ACC112 (cell line): ENCODE measurements at regions not wholly inside any gene's neighbourhood (a gene's known extent, or its start where the extent isn't known, plus 50 kb on each side); places are given as distances from the start of the nearest gene placed in this dataset.
"Not testable (repeated sequence)": the region's sequence is repeated elsewhere in the genome, so short reads cannot be mapped to it uniquely, and the experiment has no call there.

Experiments
- H2AFZ ChIP-seq: fragments of 200-600 bp; sonication (generic); one replicate; pipeline ENCODE4 v1.6.0; 2017; ENCODE audit warnings: antibody characterized with exemption, low read length; ENCODE audit not compliant: unreplicated experiment
- H3K27ac ChIP-seq: fragments of 200-600 bp; sonication (generic); 2 replicates; pipeline ENCODE4 v1.5.1; 2014; ENCODE audit warnings: low read depth, mild to moderate bottlenecking, antibody characterized with exemption, low read length, moderate library complexity
- H3K27me3 ChIP-seq: fragments of 200-600 bp; sonication (generic); 2 replicates; pipeline ENCODE4 v1.6.1; 2014; ENCODE audit warnings: mild to moderate bottlenecking, antibody characterized with exemption, low read length, moderate library complexity, mixed read lengths; ENCODE audit not compliant: insufficient read depth
- H3K36me3 ChIP-seq: fragments of 200-600 bp; sonication (generic); 2 replicates; pipeline ENCODE4 v1.6.1; 2016; ENCODE audit warnings: mild to moderate bottlenecking, antibody characterized with exemption, low read length, moderate library complexity, mixed read lengths; ENCODE audit not compliant: insufficient read depth
- H3K4me1 ChIP-seq: fragments of 200-600 bp; sonication (generic); one replicate; pipeline ENCODE4 v1.6.1; 2016; ENCODE audit warnings: low read length, mixed read lengths; ENCODE audit not compliant: insufficient read depth, unreplicated experiment, control insufficient read depth
- H3K4me3 ChIP-seq: fragments of 200-600 bp; sonication (generic); 2 replicates; pipeline ENCODE4 v1.5.1; 2014; ENCODE audit warnings: mild to moderate bottlenecking, low read depth, low read length
- H3K79me2 ChIP-seq: fragments of 200-600 bp; sonication (generic); one replicate; pipeline ENCODE4 v1.6.0; 2016; ENCODE audit warnings: low read length; ENCODE audit not compliant: control insufficient read depth, unreplicated experiment, insufficient read depth

DNA sequence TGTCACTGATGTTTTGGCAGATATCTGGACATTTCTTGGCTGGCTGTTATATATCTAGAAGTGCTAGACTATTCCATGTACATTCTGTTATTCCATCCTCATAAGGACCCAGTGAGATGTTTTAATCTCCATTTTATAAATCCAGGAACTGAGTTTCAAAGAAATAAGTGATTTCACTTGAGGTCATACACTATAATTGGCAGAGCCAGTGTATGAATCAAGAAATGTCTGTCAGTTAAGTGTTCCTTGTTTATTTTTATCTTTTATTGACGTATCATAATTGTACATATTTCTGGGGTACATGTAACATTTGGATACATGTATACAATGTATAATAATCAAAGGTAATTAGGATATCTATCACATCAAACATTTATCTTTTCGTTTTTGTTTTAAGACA, 338.3 kb upstream of the KLF4 start:
- Histone ChIP-seq H3K27ac (no peak overlapping the region), H3K27me3 (no peaks in the 10 kb centered on the region), H3K4me1 (no peaks in the 10 kb centered on the region), H3K79me2 (no peaks in the 10 kb centered on the region), H2AFZ (no peak overlapping the region), H3K4me3 (no peak overlapping the region), H3K36me3 (no peaks in the 10 kb centered on the region)

DNA sequence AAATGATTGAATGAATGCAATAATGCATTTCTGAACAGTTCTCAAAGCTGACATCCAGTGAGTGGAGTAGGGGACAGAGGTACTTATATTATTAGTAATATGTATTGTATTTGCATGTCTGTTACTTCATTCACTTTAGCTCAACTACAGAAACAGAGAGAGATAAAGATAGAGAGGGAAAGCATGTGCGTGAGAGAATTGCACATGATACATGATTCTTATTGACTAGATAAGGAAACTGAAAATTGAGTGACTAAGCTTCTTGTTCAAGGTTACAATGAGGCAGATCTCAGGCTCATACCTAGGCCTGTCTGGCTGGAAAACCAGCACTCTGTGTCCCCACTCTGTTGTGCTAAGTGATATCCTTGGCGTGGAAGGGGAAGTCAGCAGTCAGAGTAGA, 337.7 kb upstream of the KLF4 start:
- H3K4me3 ChIP-seq, result no peak overlapping the region
- H3K36me3 ChIP-seq, result no peaks in the 10 kb centered on the region

DNA sequence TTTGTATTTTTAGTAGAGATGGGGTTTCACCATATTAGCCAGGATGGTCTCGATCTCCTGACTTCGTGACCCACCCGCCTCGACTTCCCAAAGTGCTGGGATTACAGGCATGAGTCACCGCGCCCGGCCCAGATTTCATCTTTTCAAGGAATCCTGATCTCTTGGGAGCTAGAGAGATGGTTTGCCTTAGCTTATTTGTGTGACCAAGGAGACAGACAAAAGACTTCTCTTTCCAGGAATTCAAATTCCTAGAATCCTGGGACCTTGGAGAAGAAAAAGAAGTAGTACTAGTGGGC, 337.1 kb upstream of the KLF4 start:
- H3K36me3 ChIP-seq, H3K4me1 ChIP-seq: not testable (repeated sequence)

More for the DNA sequence above, 337.7 kb upstream of the KLF4 start:
- Histone ChIP-seq H3K27ac (no peak overlapping the region), H3K4me1 (no peaks in the 10 kb centered on the region), H3K27me3 (no peaks in the 10 kb centered on the region), H3K79me2 (no peaks in the 10 kb centered on the region), H2AFZ (no peak overlapping the region)

DNA sequence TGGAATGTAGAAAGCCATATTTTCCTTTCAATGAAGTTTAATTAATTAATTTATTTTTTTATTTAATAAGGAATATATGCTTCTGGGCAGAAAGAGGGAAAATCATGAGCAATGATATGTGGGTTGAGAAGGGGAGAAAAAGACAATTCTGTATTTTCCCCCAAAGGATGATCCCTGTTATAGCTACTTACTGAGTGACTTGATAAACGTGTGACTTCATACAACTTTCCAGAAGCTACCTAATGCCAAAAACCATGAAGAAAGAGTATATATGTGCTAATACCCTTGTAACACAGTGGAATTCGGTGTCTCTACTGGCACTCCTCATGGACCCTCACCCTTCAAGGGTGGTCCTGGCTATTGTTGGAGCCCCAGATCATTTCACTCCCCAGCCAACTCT, 335.0 kb upstream of the KLF4 start:
- H3K36me3 ChIP-seq, result no peaks in the 10 kb centered on the region
- H3K4me1 ChIP-seq, result no peaks in the 10 kb centered on the region
- no peaks in the 10 kb centered on the region for H3K79me2 ChIP-seq
- no peak overlapping the region for H3K27ac ChIP-seq
- no peaks in the 10 kb centered on the region for H3K27me3 ChIP-seq
- H3K4me3 ChIP-seq, result no peak overlapping the region
- H2AFZ ChIP-seq, result no peak overlapping the region

More for the DNA sequence above, 337.1 kb upstream of the KLF4 start:
- not testable (repeated sequence) for H3K79me2 ChIP-seq, H3K27me3 ChIP-seq, H3K4me3 ChIP-seq, H2AFZ ChIP-seq
- peak overlapping the region; percentile 23; the same call in 1 of the 2 replicates for H3K27ac ChIP-seq

- Histone ChIP-seq H3K27ac (no peak overlapping the region), H3K4me1 (no peaks in the 10 kb centered on the region), H2AFZ (no peak overlapping the region), H3K4me3 (no peak overlapping the region), H3K27me3 (no peaks in the 10 kb centered on the region), H3K36me3 (no peaks in the 10 kb centered on the region), H3K79me2 (no peaks in the 10 kb centered on the region)
Observed at GRCh38 chr9:107819772-107820565, 330.4 kb upstream of the KLF4 start.

DNA sequence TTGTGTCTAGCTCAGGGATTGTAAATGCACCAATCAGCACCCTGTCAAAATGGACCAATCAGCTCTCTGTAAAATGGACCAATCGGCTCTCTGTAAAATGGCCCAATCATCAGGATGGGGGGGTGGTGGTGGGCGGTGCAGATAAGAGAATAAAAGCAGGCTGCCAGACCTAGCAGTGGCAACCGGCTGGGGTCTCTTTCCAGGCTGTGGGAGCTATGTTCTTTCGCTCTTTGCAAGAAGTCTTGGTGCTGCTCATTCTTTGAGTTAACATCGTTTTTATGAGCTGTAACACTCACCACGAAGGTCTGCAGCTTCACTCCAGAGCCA, 328.9 kb upstream of the KLF4 start:
- H3K36me3 ChIP-seq, H2AFZ ChIP-seq, H3K79me2 ChIP-seq, H3K4me3 ChIP-seq, H3K4me1 ChIP-seq, H3K27ac ChIP-seq, H3K27me3 ChIP-seq: not testable (repeated sequence)

DNA sequence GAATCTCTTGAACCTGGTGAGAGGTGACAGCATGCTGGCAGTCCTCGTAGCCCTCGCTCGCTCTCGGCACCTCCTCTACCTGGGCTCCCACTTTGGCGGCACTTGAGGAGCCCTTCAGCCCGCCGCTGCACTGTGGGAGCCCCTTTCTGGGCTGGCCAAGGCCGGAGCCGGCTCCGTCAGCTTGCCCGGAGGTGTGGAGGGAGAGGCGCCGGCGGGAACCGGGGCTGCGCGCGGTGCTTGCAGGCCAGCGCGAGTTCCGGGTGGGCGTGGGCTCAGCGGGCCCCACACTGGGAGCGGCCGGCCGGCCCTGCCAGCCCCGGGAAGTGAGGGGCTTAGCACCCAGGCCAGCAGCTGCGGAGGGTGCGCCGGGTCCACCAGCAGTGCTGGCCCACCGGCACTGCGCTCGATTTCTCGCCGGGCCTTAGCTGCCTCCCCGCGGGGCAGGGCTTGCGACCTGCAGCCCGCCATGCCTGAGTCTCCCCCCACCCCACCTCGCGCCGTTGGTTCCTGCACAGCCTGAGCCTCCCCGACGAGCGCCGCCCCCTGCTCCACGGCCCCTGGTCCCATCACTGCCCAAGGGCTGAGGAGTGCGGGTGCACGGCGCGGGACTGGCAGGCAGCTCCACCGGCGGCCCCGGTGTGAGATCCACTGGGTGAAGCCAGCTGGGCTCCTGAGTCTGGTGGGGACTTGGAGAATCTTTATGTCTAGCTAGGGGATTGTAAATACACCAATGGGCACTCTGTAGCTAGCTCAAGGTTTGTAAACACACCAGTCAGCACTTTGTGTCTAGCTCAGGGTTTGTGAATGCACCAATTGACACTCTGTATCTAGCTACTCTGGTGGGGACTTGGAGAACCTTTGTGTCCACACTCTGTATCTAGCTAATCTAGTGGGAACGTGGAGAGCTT, 328.3 kb upstream of the KLF4 start:
- H3K36me3 ChIP-seq, H3K79me2 ChIP-seq, H3K27me3 ChIP-seq, H3K27ac ChIP-seq, H2AFZ ChIP-seq, H3K4me3 ChIP-seq, H3K4me1 ChIP-seq: not testable (repeated sequence)

GRCh38 chr9:107816561-107817021, 327.0 kb upstream of the KLF4 start:
- no peaks in the 10 kb centered on the region for H3K4me1 ChIP-seq
- no peaks in the 10 kb centered on the region for H3K27me3 ChIP-seq
- H3K27ac ChIP-seq, result no peak overlapping the region
- no peaks in the 10 kb centered on the region for H3K36me3 ChIP-seq
- no peak overlapping the region for H3K4me3 ChIP-seq
- H3K79me2 ChIP-seq, result no peaks in the 10 kb centered on the region
- no peak overlapping the region for H2AFZ ChIP-seq

DNA sequence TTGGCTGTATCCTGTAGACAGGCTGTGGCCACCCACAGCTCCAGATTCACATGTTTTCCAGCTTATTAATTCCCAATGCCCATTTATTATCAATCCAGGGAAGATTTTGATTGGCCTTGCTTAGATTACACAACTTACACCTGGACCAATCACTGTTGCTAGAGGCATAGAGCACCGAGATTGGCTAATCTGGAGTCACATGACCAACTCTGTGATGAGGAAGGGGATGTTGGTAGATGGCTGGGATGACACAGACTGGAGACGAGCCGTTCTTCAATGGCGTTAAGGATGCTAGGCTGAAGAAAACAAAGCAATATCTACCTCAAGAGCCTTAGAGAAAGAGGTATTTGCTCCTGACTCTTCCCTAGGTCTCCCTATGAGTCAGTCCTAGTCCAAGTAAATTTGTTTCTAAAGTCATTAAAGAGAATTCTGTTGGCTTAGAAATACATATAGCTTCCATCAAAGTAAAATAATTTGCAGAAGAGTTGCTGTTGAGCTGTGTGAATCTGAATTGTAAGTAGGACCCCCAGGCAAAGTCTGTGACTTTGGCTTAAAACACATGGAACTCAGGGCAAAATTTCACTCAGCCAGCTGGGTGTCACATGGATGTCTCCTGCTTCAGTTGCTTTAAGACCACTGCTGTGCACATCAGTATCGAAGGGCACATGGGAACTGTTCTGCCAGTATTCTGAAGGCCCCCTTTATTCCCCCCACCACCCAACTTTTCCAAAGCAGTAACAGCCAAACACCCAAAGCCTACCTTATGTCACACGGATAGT, 326.4 kb upstream of the KLF4 start:
- H3K36me3 ChIP-seq, result no peaks in the 10 kb centered on the region
- H3K4me1 ChIP-seq, result peaks cover 2% of the 10 kb centered on the region
- H2AFZ ChIP-seq, result no peak overlapping the region
- H3K27ac ChIP-seq, result no peak overlapping the region
- H3K4me3 ChIP-seq, result no peak overlapping the region
- H3K79me2 ChIP-seq, result no peaks in the 10 kb centered on the region
- H3K27me3 ChIP-seq, result no peaks in the 10 kb centered on the region

DNA sequence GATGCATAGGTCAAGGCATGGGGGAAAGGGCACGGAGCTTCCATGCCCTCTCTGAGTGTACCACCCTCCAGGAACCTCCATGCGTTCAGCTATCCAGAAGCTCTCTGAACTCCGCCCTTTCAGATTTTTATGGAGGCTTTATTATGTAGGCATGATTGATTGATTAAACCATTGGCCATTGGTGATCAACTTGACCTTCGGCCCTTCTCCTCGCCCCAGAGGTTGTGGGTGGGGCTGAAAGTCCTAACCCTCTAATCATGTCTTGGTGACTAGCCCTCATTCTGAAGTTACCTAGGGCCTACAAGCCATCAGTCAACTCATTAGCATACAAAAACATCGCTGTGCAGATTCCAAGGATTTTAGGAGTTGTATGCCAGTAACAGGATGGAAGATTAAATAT, 323.7 kb upstream of the KLF4 start:
- H3K36me3 ChIP-seq, result no peaks in the 10 kb centered on the region
- no peak overlapping the region for H3K27ac ChIP-seq
- H3K79me2 ChIP-seq, result no peaks in the 10 kb centered on the region
- peaks cover 12% of the 10 kb centered on the region for H3K4me1 ChIP-seq
- H3K4me3 ChIP-seq, result no peak overlapping the region
- H3K27me3 ChIP-seq, result no peaks in the 10 kb centered on the region
- H2AFZ ChIP-seq, result no peak overlapping the region
